K562 (cell line): ENCODE measurements at regions not wholly inside any gene's neighbourhood (a gene's known extent, or its start where the extent isn't known, plus 50 kb on each side); places are given as distances from the start of the nearest gene placed in this dataset.

Source experiments
- ATAC-seq: fragments of 200-7000 bp; cut with Tn5 transposase; 3 replicates; pipeline ENCODE4 v1.9.1; 2020; ENCODE audit warnings: moderate library complexity
- BruUV-seq: library from RNA; stranded (reverse); fragments of 400-500 nt; replicated peaks from 2 replicates; lab custom pipeline; 2021; lab: Mats Ljungman, UMichigan
- CTCF ChIA-PET: fragments of 300-600 bp; formaldehyde crosslinking; extraction: SDS; loops from one replicate; lab custom pipeline; 2021; ENCODE audit warnings: low intra/inter-chr PET ratio; lab: Yijun Ruan, JAX
- POLR2A ChIA-PET: fragments of 300-600, 350-650 bp; sonication (Branson Sonifier 250); formaldehyde crosslinking; extraction: SDS; loops from one replicate; lab custom pipeline; 2021; ENCODE audit warnings: antibody characterized with exemption, inconsistent platforms; lab: Yijun Ruan, JAX
- DNase-seq, 4 experiments: peaks; one replicate each; pipeline versions ENCODE4 v3.0.0 to v3.0.0-alpha.2; 2011 to 2018; ENCODE audit warnings: low spot score in 3 of 4, mixed read lengths in 3 of 4; ENCODE audit errors: extremely low read depth in 1 of 4
- FAIRE-seq: peaks from 2 replicates; lab custom pipeline; 2011; peaks lifted over from hg19 to GRCh38; lab: Jason Lieb, UNC
- H2AFZ ChIP-seq: 2 replicates; pipeline ENCODE4 v1.6.0; 2011; ENCODE audit warnings: low read depth, low read length, control low read depth, inconsistent platforms
- H3K27ac ChIP-seq: fragments of 200-600 bp; 3 replicates; pipeline ENCODE4 v1.8.0; 2011; ENCODE audit warnings: low read depth, mild to moderate bottlenecking, control low read depth, inconsistent platforms, low read length, moderate library complexity, mixed read lengths; ENCODE audit errors: extremely low read depth
- H3K27me3 ChIP-seq, 2 experiments: fragments of 300-600 bp in 1 of 2; 2 replicates in 1 of 2; 3 replicates in 1 of 2; pipeline versions ENCODE4 v1.6.0 to v1.8.0; 2011; ENCODE audit warnings: inconsistent platforms in 2 of 2, low read length in 2 of 2, mild to moderate bottlenecking in 1 of 2, mixed read lengths in 1 of 2, moderate library complexity in 1 of 2; ENCODE audit not compliant: control insufficient read depth in 2 of 2, insufficient read depth in 2 of 2
- H3K36me3 ChIP-seq: fragments of 300-600 bp; 3 replicates; pipeline ENCODE4 v1.8.0; 2011; ENCODE audit warnings: mild to moderate bottlenecking, low read length, inconsistent platforms; ENCODE audit not compliant: control insufficient read depth, insufficient read depth
- H3K4me1 ChIP-seq, 2 experiments: fragments of 200-600 bp in 1 of 2; replicated peaks in 1 of 2; 2 replicates in 1 of 2; 3 replicates in 1 of 2; pipeline versions ENCODE4 v1.5.1 to v1.8.0; 2011; ENCODE audit warnings: inconsistent platforms in 2 of 2, low read length in 2 of 2, mild to moderate bottlenecking in 1 of 2, mixed read lengths in 1 of 2, moderate library complexity in 1 of 2; ENCODE audit not compliant: control insufficient read depth in 2 of 2, insufficient read depth in 2 of 2
- H3K4me2 ChIP-seq: 2 replicates; pipeline ENCODE4 v1.6.1; 2011; ENCODE audit warnings: low read length, control low read depth, inconsistent platforms, mixed read lengths; ENCODE audit not compliant: insufficient read depth
- H3K4me3 ChIP-seq: fragments of 200-600 bp; sonication (generic), shearing (Covaris generic); 2 replicates; pipeline ENCODE4 v1.5.1; 2016; ENCODE audit warnings: control low read depth, inconsistent platforms
- H3K79me2 ChIP-seq: fragments of 200-600 bp; 3 replicates; pipeline ENCODE4 v1.8.0; 2011; ENCODE audit warnings: low read length, inconsistent platforms; ENCODE audit not compliant: control insufficient read depth, insufficient read depth
- H3K9ac ChIP-seq, 2 experiments: 2 replicates each; pipeline versions ENCODE4 v1.6.0 to v1.6.1; 2011; ENCODE audit warnings: low read depth in 2 of 2, low read length in 2 of 2, control low read depth in 1 of 2, inconsistent platforms in 1 of 2, mild to moderate bottlenecking in 1 of 2, mixed read lengths in 1 of 2; ENCODE audit not compliant: insufficient read depth in 1 of 2
- H3K9me1 ChIP-seq: one replicate; pipeline ENCODE4 v1.6.0; 2011; ENCODE audit warnings: inconsistent platforms, mild to moderate bottlenecking, low read length, moderate library complexity; ENCODE audit not compliant: control insufficient read depth, insufficient read depth
- H3K9me3 ChIP-seq: replicated peaks from 2 replicates; pipeline ENCODE4 v1.5.1; 2011; ENCODE audit warnings: low read depth, low read length, inconsistent platforms; ENCODE audit not compliant: control insufficient read depth, insufficient read depth
- H4K20me1 ChIP-seq: replicated peaks from 2 replicates; pipeline ENCODE4 v1.6.1; 2011; ENCODE audit warnings: low read length, inconsistent platforms, mixed read lengths; ENCODE audit not compliant: control insufficient read depth, insufficient read depth
- CBX2 ChIP-seq: fragments of 200-600 bp; sonication (generic); IDR thresholded peaks from one replicate; pipeline ENCODE4 v1.6.1; 2012; ENCODE audit warnings: mild to moderate bottlenecking, low read length, inconsistent platforms; ENCODE audit not compliant: insufficient read depth, poor library complexity, severe bottlenecking
- CBX5 ChIP-seq: IDR thresholded peaks from 2 replicates; pipeline ENCODE4 v1.6.1; 2014; ENCODE audit warnings: low read depth, borderline replicate concordance
- NCOA6 ChIP-seq: fragments of 450-650 bp; IDR thresholded peaks from 2 replicates; pipeline ENCODE4 v1.6.1; 2017; ENCODE audit warnings: mild to moderate bottlenecking
- NFE2L1 ChIP-seq: fragments of 450-650 bp; IDR thresholded peaks from 2 replicates; pipeline ENCODE4 v1.6.1; 2016; ENCODE audit warnings: missing genetic modification characterization, low read depth, mild to moderate bottlenecking, missing compliant biosample characterization, moderate library complexity, borderline replicate concordance
- NFXL1 ChIP-seq: fragments of 450-650 bp; formaldehyde crosslinking; IDR thresholded peaks from 2 replicates; pipeline ENCODE4 v1.4.0; 2021; ENCODE audit warnings: mild to moderate bottlenecking
- RNF2 ChIP-seq: sonication (generic); IDR thresholded peaks from 2 replicates; pipeline ENCODE4 v1.6.1; 2016
- ZFP30 ChIP-seq: fragments of 250-450 bp; sonication (Bioruptor Pico); IDR thresholded peaks from 2 replicates; pipeline ENCODE4 v1.8.0; 2022; ENCODE audit warnings: moderate library complexity, mild to moderate bottlenecking, inconsistent platforms, borderline replicate concordance
- ZNF184 ChIP-seq: sonication (generic); formaldehyde crosslinking; IDR thresholded peaks from 2 replicates; pipeline ENCODE4 v1.5.0; 2020; ENCODE audit warnings: missing genetic modification reagents
- ZNF274 ChIP-seq: IDR thresholded peaks from 2 replicates; pipeline ENCODE4 v1.6.1; 2011; ENCODE audit warnings: low read depth, mild to moderate bottlenecking, low read length, moderate library complexity, borderline replicate concordance
- ZNF707 ChIP-seq: fragments of 250-450 bp; sonication (Bioruptor Pico); conservative IDR thresholded peaks from 2 replicates; pipeline ENCODE4 v1.8.0; 2022; ENCODE audit warnings: inconsistent platforms, mild to moderate bottlenecking, moderate library complexity
- ZZZ3 ChIP-seq: fragments of 450-650 bp; IDR thresholded peaks from 2 replicates; pipeline ENCODE4 v1.6.1; 2016; ENCODE audit warnings: antibody characterized with exemption, mild to moderate bottlenecking, moderate library complexity
- WGBS: fragments of 100-300 bp; shearing (Covaris generic); methylation state at CpG from one replicate; pipeline ENCODE4 v1.1.6; 2016; ENCODE audit warnings: low coverage, mixed read lengths; ENCODE audit not compliant: insufficient coverage; ENCODE audit errors: missing lambda C conversion rate; 5-methylcytosine and 5-hydroxymethylcytosine counted together
- in situ Hi-C: fragments of 300-500 bp; cut with MboI; formaldehyde crosslinking; loops from 4 replicates; pipeline ENCODE4 v1.15.0; 2018; ENCODE audit warnings: inconsistent platforms, mixed read lengths
- intact Hi-C: fragments of 100-400 bp; cut with micrococcal nuclease; formaldehyde crosslinking; loops from 2 replicates; pipeline ENCODE4 v1.14.2; 2022
- TF ChIP-seq, protein P1 (sequence below): fragments of 250-450 bp; sonication (Bioruptor Pico); IDR thresholded peaks from 2 replicates; pipeline ENCODE4 v1.4.0; 2020; ENCODE audit warnings: mild to moderate bottlenecking, moderate library complexity
- TF ChIP-seq, protein P2 (sequence below): fragments of 250-450 bp; sonication (Bioruptor Pico); IDR thresholded peaks from 2 replicates; pipeline ENCODE4 v1.4.0; 2020; ENCODE audit warnings: borderline replicate concordance

DNA sequence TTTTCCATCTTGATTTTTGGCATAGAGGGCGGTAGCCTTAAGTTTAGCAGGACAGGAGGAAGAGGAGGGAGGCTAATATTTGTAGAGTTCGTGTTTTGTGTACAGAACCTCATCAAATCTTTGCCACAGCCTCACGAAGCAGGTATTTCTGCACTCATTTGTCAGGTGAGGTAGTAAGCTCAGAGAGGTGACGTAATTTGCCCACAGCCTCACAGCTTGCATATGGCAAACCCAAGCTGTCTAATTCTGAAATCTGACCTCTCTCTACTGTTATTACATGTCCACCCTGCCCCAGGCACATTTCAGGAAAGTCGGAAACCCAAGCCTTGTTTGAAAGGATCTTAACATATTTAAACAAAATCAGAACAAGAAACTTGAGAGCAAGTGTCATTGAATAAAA lies 91.1 kb upstream of the TPM1 start:
- peaks cover 5% of the 10 kb centered on the region; the same call in 1 of the 2 replicates for H4K20me1 ChIP-seq
- no TSS peak for BruUV-seq
- H3K9me3 ChIP-seq = no peaks in the 10 kb centered on the region; the same call in 1 of the 2 replicates
- intact Hi-C loops = no loop called here
- ATAC-seq (no peak), FAIRE-seq (no peak), DNase-seq (no peak)
- H2AFZ ChIP-seq = no peak overlapping the region
- ChIA-PET CTCF (no interaction called here), POLR2A (interaction anchor here (0.9 kb wide), 1 partner anchor 122 kb away, joined by 4 read pairs; no protein-coding TSS in a partner anchor)
- in situ Hi-C loops = no loop called here
- no peak overlapping the region for H3K4me3 ChIP-seq
- H3K4me2 ChIP-seq = no peak overlapping the region
- no peak overlapping the region for H3K27ac ChIP-seq
- H3K79me2 ChIP-seq = no peaks in the 10 kb centered on the region
- H3K27me3 ChIP-seq = peaks cover 37 to 56% of the 10 kb centered on the region in 2 experiments
- no peak overlapping the region for H3K9ac ChIP-seq
- H3K9me1 ChIP-seq = peaks cover 2% of the 10 kb centered on the region
- peaks cover 0 to 4% of the 10 kb centered on the region in 2 experiments; a peak in 1 of 5 replicates for H3K4me1 ChIP-seq
- 0% methylated on average over 5 of the region's 5 CpGs for WGBS
- no peaks in the 10 kb centered on the region for H3K36me3 ChIP-seq
- TF ChIP-seq ZNF707 (CRISPR knock-in tag) (no peak), ZNF184 (CRISPR knock-in tag) (no peak), NFXL1 (CRISPR knock-in tag) (no peak), CBX5 (no peak), ZNF274 (no peak), RNF2 (no peak), CBX2 (no peak), NFE2L1 (tag) (no peak), ZFP30 (CRISPR knock-in tag) (no peak), NCOA6 (no peak), ZZZ3 (no peak)
- TF ChIP-seq, protein P1, sequence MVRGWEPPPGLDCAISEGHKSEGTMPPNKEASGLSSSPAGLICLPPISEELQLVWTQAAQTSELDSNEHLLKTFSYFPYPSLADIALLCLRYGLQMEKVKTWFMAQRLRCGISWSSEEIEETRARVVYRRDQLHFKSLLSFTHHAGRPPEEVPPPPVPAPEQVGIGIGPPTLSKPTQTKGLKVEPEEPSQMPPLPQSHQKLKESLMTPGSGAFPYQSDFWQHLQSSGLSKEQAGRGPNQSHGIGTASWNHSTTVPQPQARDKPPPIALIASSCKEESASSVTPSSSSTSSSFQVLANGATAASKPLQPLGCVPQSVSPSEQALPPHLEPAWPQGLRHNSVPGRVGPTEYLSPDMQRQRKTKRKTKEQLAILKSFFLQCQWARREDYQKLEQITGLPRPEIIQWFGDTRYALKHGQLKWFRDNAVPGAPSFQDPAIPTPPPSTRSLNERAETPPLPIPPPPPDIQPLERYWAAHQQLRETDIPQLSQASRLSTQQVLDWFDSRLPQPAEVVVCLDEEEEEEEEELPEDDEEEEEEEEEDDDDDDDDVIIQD (CRISPR knock-in tag) = no peak
- TF ChIP-seq, protein P2, sequence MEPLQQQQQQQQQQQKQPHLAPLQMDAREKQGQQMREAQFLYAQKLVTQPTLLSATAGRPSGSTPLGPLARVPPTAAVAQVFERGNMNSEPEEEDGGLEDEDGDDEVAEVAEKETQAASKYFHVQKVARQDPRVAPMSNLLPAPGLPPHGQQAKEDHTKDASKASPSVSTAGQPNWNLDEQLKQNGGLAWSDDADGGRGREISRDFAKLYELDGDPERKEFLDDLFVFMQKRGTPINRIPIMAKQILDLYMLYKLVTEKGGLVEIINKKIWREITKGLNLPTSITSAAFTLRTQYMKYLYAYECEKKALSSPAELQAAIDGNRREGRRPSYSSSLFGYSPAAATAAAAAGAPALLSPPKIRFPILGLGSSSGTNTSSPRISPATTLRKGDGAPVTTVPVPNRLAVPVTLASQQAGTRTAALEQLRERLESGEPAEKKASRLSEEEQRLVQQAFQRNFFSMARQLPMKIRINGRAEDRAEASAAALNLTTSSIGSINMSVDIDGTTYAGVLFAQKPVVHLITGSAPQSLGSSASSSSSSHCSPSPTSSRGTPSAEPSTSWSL (CRISPR knock-in tag) = no peak
